Hematopoietic multipotent progenitor cell treated with erythropoietin and hydrocortisone succinate and interleukin-3 and kit ligand, for 6 days (in vitro differentiated cells): ENCODE measurements at regions not wholly inside any gene's neighbourhood (a gene's known extent, or its start where the extent isn't known, plus 50 kb on each side); places are given as distances from the start of the nearest gene placed in this dataset.

Source experiments
- DNase-seq: peaks from one replicate; pipeline ENCODE4 v3.0.0-alpha.2; 2015

- DNase-seq: no peak
Measured at GRCh38 chr4:146577111-146577510, 55.4 kb upstream of the SLC10A7 start.

GRCh38 chr4:146582864-146583263 is 55.8 kb upstream of the POU4F2 start:
- peak; percentile 3 for DNase-seq

- no peak for DNase-seq
Measured at GRCh38 chr4:146585761-146586333, 52.8 kb upstream of the POU4F2 start.
